ENCODE measurements at regions not wholly inside any gene's neighbourhood (a gene's known extent, or its start where the extent isn't known, plus 50 kb on each side); places are given as distances from the start of the nearest gene placed in this dataset.

GRCh38 chr6:91506509-91506908 lies 919.6 kb upstream of the MAP3K7 start:
- Histone ChIP-seq H3K79me2 (ENCODE audit: control insufficient read depth in 1 of 2, insufficient read depth in 2 of 2, low read length in 2 of 2) (no peaks in the 10 kb centered on the region), H3K23ac (ENCODE audit: insufficient read length) (no peak overlapping the region), H3K4ac (replicated peaks; ENCODE audit: insufficient read length, low read depth, low read length) (no peak overlapping the region), H3K36me3 (ENCODE audit: control insufficient read depth in 2 of 4, insufficient read depth in 4 of 4, low read length in 3 of 4) (no peaks in the 10 kb centered on the region), H2BK12ac (ENCODE audit: low read depth, low read length) (no peak overlapping the region), H3K14ac (ENCODE audit: insufficient read length) (no peak overlapping the region), H3K9me3 (ENCODE audit: insufficient read depth in 2 of 2, low read depth in 1 of 2, low read length in 1 of 2) (no peaks in the 10 kb centered on the region), H3K18ac (ENCODE audit: extremely low read depth, low read length) (no peak overlapping the region), H4K20me1 (replicated peaks in 1 of 2; ENCODE audit: control insufficient read depth in 1 of 2, insufficient read depth in 2 of 2, low read length in 2 of 2) (no peaks in the 10 kb centered on the region), H2BK5ac (ENCODE audit: low read depth, low read length) (no peak overlapping the region), H2BK120ac (replicated peaks; ENCODE audit: low read depth, low read length) (no peak overlapping the region), H4K8ac (ENCODE audit: extremely low read depth, insufficient read depth, low read length) (no peak overlapping the region), H3K4me1 (replicated peaks in 1 of 4; ENCODE audit: control insufficient read depth in 3 of 4, insufficient read depth in 4 of 4, low read length in 3 of 4) (no peaks in the 10 kb centered on the region; a peak in 1 of 7 replicates), H3K27ac (ENCODE audit: low read depth, low read length) (no peak overlapping the region), H3K4me2 (ENCODE audit: insufficient read depth in 1 of 2, low read depth in 2 of 2, low read length in 2 of 2) (no peak overlapping the region), H3K23me2 (ENCODE audit: low read depth, low read length) (no peaks in the 10 kb centered on the region), H2BK20ac (ENCODE audit: low read length) (no peak overlapping the region), H3K9ac (replicated peaks in 1 of 4; ENCODE audit: extremely low read depth in 1 of 4, low read depth in 3 of 4, low read length in 3 of 4) (no peak overlapping the region), H2AFZ (ENCODE audit: low read length) (no peak overlapping the region), H3K27me3 (replicated peaks in 1 of 4; ENCODE audit: control insufficient read depth in 3 of 4, extremely low read depth in 1 of 4, insufficient read depth in 3 of 4, low read length in 3 of 4) (no peaks in the 10 kb centered on the region), H2AK5ac (ENCODE audit: low read depth, low read length) (no peak overlapping the region), H4K5ac (ENCODE audit: insufficient read length, low read depth, low read length) (no peak overlapping the region), H2BK15ac (ENCODE audit: low read length) (no peak overlapping the region), H3K56ac (replicated peaks; ENCODE audit: insufficient read length, low read depth, low read length) (no peak overlapping the region), H3K4me3 (ENCODE audit: extremely low read depth in 1 of 4, insufficient read depth in 2 of 4, low read depth in 3 of 4, low read length in 4 of 4) (no peak overlapping the region), H4K91ac (replicated peaks; ENCODE audit: insufficient read length, low read length) (no peak overlapping the region), H3K79me1 (ENCODE audit: low read depth, low read length) (no peaks in the 10 kb centered on the region)
- ChIA-PET CTCF (ENCODE audit: partially characterized antibody) (no interaction called here), POLR2A (ENCODE audit: partially characterized antibody) (no interaction called here)
- 88% methylated on average over 5 of the region's 5 CpGs; no CpG with 5 or more reads in 1 of the 2 experiments for WGBS, 2 experiments (ENCODE audit: extremely low coverage in 1 of 2, insufficient coverage in 1 of 2, insufficient read length in 1 of 2, insufficient replicate concordance in 2 of 2, low coverage in 1 of 2, low lambda C conversion rate in 2 of 2, missing lambda C conversion rate in 1 of 2)
- FAIRE-seq (no peak), DNase-seq (ENCODE audit: low read depth in 1 of 2, low spot score in 2 of 2) (no peak)
- no peak for TF ChIP-seq ZNF274 (IDR thresholded peaks at IDR 0.05; ENCODE audit: borderline replicate concordance, extremely low read depth, low read length)
- no peak for TF ChIP-seq TAF1 (IDR thresholded peaks at IDR 0.05; ENCODE audit: low read depth, low read length)
- no peak for TF ChIP-seq SP2 (IDR thresholded peaks at IDR 0.05; ENCODE audit: low read length)
- TF ChIP-seq SRF (IDR thresholded peaks at IDR 0.05; ENCODE audit: low read depth, low read length), result no peak
- no peak for TF ChIP-seq NANOG (IDR thresholded peaks at IDR 0.05; ENCODE audit: insufficient read depth, low read depth, low read length, poor library complexity, severe bottlenecking)
- TF ChIP-seq POLR2AphosphoS5 (IDR thresholded peaks at IDR 0.05; ENCODE audit: low read depth, low read length), result no peak
- no peak for TF ChIP-seq CREB1 (IDR thresholded peaks at IDR 0.05)
- TF ChIP-seq CBX8 (IDR thresholded peaks at IDR 0.05; ENCODE audit: borderline replicate concordance, low read depth, low read length), result no peak
- TF ChIP-seq CTBP2 (IDR thresholded peaks at IDR 0.05; ENCODE audit: borderline replicate concordance, insufficient read depth, insufficient read length, low read length), result no peak
- TF ChIP-seq YY1 (IDR thresholded peaks at IDR 0.05; ENCODE audit: low read depth, low read length), result no peak
- no peak for TF ChIP-seq CEBPB (IDR thresholded peaks at IDR 0.05; ENCODE audit: low read depth, low read length)
- no peak for TF ChIP-seq KDM1A (IDR thresholded peaks at IDR 0.05; ENCODE audit: borderline replicate concordance, low read length)
- TF ChIP-seq GTF2F1 (IDR thresholded peaks at IDR 0.05; ENCODE audit: borderline replicate concordance, low read depth, low read length), result no peak
- TF ChIP-seq NRF1 (IDR thresholded peaks at IDR 0.05; ENCODE audit: low read depth, low read length), result no peak
- TF ChIP-seq POLR2A (IDR thresholded peaks at IDR 0.05; ENCODE audit: control extremely low read depth in 1 of 2, low read depth in 2 of 2, low read length in 2 of 2), result no peak
- TF ChIP-seq CHD2 (IDR thresholded peaks at IDR 0.05; ENCODE audit: low read length), result no peak
- no peak for TF ChIP-seq RFX5 (IDR thresholded peaks at IDR 0.05; ENCODE audit: borderline replicate concordance, low read depth, low read length)
- TF ChIP-seq RXRA (IDR thresholded peaks at IDR 0.05; ENCODE audit: insufficient read depth, low read depth, low read length), result no peak

All from H1 (cell line).